ENCODE measurements at regions not wholly inside any gene's neighbourhood (a gene's known extent, or its start where the extent isn't known, plus 50 kb on each side); places are given as distances from the start of the nearest gene placed in this dataset.

DNA sequence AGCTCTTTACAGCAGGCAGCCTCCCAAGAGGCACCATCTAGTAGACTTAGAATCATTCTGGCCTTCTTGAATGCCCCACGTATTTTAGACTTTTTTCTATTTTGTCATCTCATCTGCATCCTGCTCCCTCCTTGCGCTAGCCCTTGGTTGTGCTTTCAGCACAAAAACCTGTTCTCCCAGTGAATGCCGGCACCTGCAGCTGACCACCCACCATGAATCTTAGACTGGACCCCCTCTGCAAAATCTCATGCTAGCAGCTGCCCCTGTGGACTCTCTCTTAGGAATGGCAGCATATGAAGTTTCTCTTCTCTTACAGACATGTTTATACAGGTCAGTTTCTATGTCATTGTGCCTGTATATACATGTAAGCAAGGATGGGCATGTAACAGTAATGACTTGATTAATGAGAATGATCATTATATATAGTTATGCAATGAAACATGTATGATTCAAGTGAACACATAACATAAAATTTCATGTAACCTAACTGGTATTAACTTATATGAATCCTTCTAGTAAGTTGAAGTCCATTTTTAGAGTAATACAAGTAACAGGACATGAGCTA is 159.8 kb downstream of the SUCLG1 start:
- peaks cover 6% of the 10 kb centered on the region for H3K4me1 ChIP-seq (ENCODE audit: insufficient read depth)
- no peak overlapping the region for H2AFZ ChIP-seq
- no peaks in the 10 kb centered on the region for H3K9me2 ChIP-seq (replicated peaks; ENCODE audit: insufficient read depth)
- 79% methylated on average over 3 of the region's 3 CpGs for WGBS (ENCODE audit: low lambda C conversion rate, missing lambda C conversion rate)
- H3K4me2 ChIP-seq, result no peak overlapping the region
- no peaks in the 10 kb centered on the region for H3K79me2 ChIP-seq
- no peak overlapping the region for H3K4me3 ChIP-seq
- no peak for TF ChIP-seq EZH2 (IDR thresholded peaks at IDR 0.05; ENCODE audit: borderline replicate concordance)
- no peaks in the 10 kb centered on the region for H3K36me3 ChIP-seq (replicated peaks; ENCODE audit: insufficient read depth, low read depth)
- H4K20me1 ChIP-seq (ENCODE audit: insufficient read depth, poor library complexity, severe bottlenecking), result no peaks in the 10 kb centered on the region
- H3K27ac ChIP-seq, result peak overlapping the region; percentile 7
- DNase-seq (ENCODE audit: low spot score), result no peak
- H3K9me3 ChIP-seq (ENCODE audit: low read depth), result no peaks in the 10 kb centered on the region
- H3K27me3 ChIP-seq, result no peaks in the 10 kb centered on the region

GRCh38 chr2:84297155-84297554 is 161.9 kb downstream of the SUCLG1 start:
- Histone ChIP-seq H3K4me2 (no peak overlapping the region), H3K9me3 (ENCODE audit: low read depth) (no peaks in the 10 kb centered on the region), H3K79me2 (no peaks in the 10 kb centered on the region), H2AFZ (no peak overlapping the region), H4K20me1 (ENCODE audit: insufficient read depth, poor library complexity, severe bottlenecking) (no peaks in the 10 kb centered on the region), H3K27ac (peak overlapping the region; percentile 86), H3K4me3 (no peak overlapping the region), H3K9me2 (replicated peaks; ENCODE audit: insufficient read depth) (no peaks in the 10 kb centered on the region), H3K27me3 (no peaks in the 10 kb centered on the region), H3K4me1 (ENCODE audit: insufficient read depth) (peaks cover 19% of the 10 kb centered on the region), H3K36me3 (replicated peaks; ENCODE audit: insufficient read depth, low read depth) (no peaks in the 10 kb centered on the region)
- 33% methylated on average over 3 of the region's 3 CpGs for WGBS (ENCODE audit: low lambda C conversion rate, missing lambda C conversion rate)
- no peak for TF ChIP-seq EZH2phosphoT487 (IDR thresholded peaks at IDR 0.05; ENCODE audit: low read depth, severe bottlenecking, unreplicated experiment)
- TF ChIP-seq CTCF (IDR thresholded peaks at IDR 0.05; ENCODE audit: poor library complexity), result no peak
- no peak for TF ChIP-seq EZH2 (IDR thresholded peaks at IDR 0.05; ENCODE audit: borderline replicate concordance)
- peak; percentile 79 for DNase-seq (ENCODE audit: low spot score)

DNA sequence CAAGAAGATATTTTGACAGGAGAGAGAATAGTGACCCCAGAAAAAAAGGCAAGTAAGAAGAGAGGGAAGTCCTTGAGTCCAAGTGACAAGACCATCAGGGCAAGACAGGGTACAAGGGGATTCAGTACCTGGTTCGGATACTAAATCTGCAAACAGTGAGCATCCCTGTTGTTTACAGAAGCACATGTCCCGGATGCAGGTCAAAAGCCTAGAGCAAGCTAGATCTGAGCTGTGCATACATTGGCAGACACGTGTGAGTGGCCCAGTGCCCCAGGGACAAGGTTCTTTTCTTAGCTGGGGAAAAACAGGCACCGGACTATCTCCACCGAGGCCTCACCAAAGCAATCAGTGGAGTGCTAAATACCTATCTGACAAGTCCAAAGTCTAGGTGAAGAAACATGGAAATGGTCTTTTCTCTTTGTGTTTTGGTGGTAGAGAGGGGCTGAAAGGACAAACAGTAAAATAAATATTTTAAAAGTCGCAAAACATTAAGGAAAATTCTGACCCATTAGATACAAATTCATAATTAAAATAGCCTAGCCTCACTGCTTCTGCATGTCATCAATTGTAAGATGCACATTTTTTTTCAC is 165.2 kb downstream of the SUCLG1 start:
- WGBS (ENCODE audit: low lambda C conversion rate, missing lambda C conversion rate), result 64% methylated on average over 6 of the region's 6 CpGs
- Histone ChIP-seq H3K27me3 (no peaks in the 10 kb centered on the region), H3K4me3 (no peak overlapping the region), H4K20me1 (ENCODE audit: insufficient read depth, poor library complexity, severe bottlenecking) (no peaks in the 10 kb centered on the region), H3K4me2 (no peak overlapping the region), H3K36me3 (replicated peaks; ENCODE audit: insufficient read depth, low read depth) (no peaks in the 10 kb centered on the region), H2AFZ (no peak overlapping the region), H3K4me1 (ENCODE audit: insufficient read depth) (peaks cover 19% of the 10 kb centered on the region), H3K9me3 (ENCODE audit: low read depth) (no peaks in the 10 kb centered on the region), H3K9me2 (replicated peaks; ENCODE audit: insufficient read depth) (no peaks in the 10 kb centered on the region), H3K79me2 (no peaks in the 10 kb centered on the region), H3K27ac (peak overlapping the region; percentile 80)
- TF ChIP-seq CTCF (IDR thresholded peaks at IDR 0.05; ENCODE audit: poor library complexity) (no peak), EZH2phosphoT487 (IDR thresholded peaks at IDR 0.05; ENCODE audit: low read depth, severe bottlenecking, unreplicated experiment) (no peak), EZH2 (IDR thresholded peaks at IDR 0.05; ENCODE audit: borderline replicate concordance) (no peak)
- peak; percentile 71 for DNase-seq (ENCODE audit: low spot score)

DNA sequence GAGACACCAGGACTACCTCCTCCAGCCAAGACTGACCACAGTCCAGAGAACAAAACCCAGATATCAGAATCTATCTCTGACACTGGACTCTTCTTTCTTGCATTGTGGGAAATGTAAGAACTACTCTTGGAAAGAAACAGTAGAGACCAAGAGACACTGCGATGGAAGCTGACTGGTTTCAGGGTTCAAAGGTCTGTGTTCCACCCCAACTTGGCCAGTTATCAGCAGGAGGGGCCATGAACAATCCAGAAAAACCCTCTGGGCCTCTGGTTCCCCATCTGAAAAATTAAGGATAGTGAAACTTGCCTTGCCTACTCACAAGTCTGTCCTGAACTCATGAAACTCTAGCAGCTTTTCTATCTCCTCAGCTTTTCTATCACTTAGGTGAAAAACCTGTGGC is 166.5 kb downstream of the SUCLG1 start:
- no peak for TF ChIP-seq CTCF (IDR thresholded peaks at IDR 0.05; ENCODE audit: poor library complexity)
- no peak for TF ChIP-seq EZH2 (IDR thresholded peaks at IDR 0.05; ENCODE audit: borderline replicate concordance)
- TF ChIP-seq EZH2phosphoT487 (IDR thresholded peaks at IDR 0.05; ENCODE audit: low read depth, severe bottlenecking, unreplicated experiment), result no peak

More for the DNA sequence above, 166.5 kb downstream of the SUCLG1 start:
- peak overlapping the region; percentile 80 for H3K27ac ChIP-seq
- H3K4me1 ChIP-seq (ENCODE audit: insufficient read depth), result peaks cover 15% of the 10 kb centered on the region
- no peaks in the 10 kb centered on the region for H3K79me2 ChIP-seq
- H3K4me2 ChIP-seq, result no peak overlapping the region
- no peak for DNase-seq (ENCODE audit: low spot score)
- H3K9me3 ChIP-seq (ENCODE audit: low read depth), result no peaks in the 10 kb centered on the region
- 91% methylated on average over 1 of the region's 1 CpG for WGBS (ENCODE audit: low lambda C conversion rate, missing lambda C conversion rate)
- H3K27me3 ChIP-seq, result no peaks in the 10 kb centered on the region
- H2AFZ ChIP-seq, result no peak overlapping the region
- no peaks in the 10 kb centered on the region for H3K36me3 ChIP-seq (replicated peaks; ENCODE audit: insufficient read depth, low read depth)
- no peak overlapping the region for H3K4me3 ChIP-seq
- H4K20me1 ChIP-seq (ENCODE audit: insufficient read depth, poor library complexity, severe bottlenecking), result no peaks in the 10 kb centered on the region
- H3K9me2 ChIP-seq (replicated peaks; ENCODE audit: insufficient read depth), result no peaks in the 10 kb centered on the region
